Neural progenitor cell (in vitro differentiated cells): ENCODE measurements at regions not wholly inside any gene's neighbourhood (a gene's known extent, or its start where the extent isn't known, plus 50 kb on each side); places are given as distances from the start of the nearest gene placed in this dataset.
"Not testable (repeated sequence)": the region's sequence is repeated elsewhere in the genome, so short reads cannot be mapped to it uniquely, and the experiment has no call there.

Source experiments
- DNase-seq: peaks from one replicate; pipeline ENCODE4 v3.0.0-alpha.2; 2016; ENCODE audit warnings: low spot score
- H2AFZ ChIP-seq: fragments of 200-600 bp; sonication (generic); replicated peaks from 2 replicates; pipeline ENCODE4 v1.6.1; 2016; ENCODE audit warnings: antibody characterized with exemption
- H3F3A ChIP-seq: fragments of 200-600 bp; sonication (generic); 2 replicates; pipeline ENCODE4 v1.6.1; 2016; ENCODE audit warnings: antibody characterized with exemption, low read depth
- H3K27ac ChIP-seq: fragments of 200-600 bp; sonication (generic); 2 replicates; pipeline ENCODE4 v1.5.1; 2016; ENCODE audit warnings: mild to moderate bottlenecking
- H3K27me3 ChIP-seq: fragments of 200-600 bp; sonication (generic); 2 replicates; pipeline ENCODE4 v1.6.1; 2016; ENCODE audit warnings: mild to moderate bottlenecking, moderate library complexity
- H3K36me3 ChIP-seq: fragments of 200-600 bp; sonication (generic); 2 replicates; pipeline ENCODE4 v1.5.1; 2016
- H3K4me1 ChIP-seq: fragments of 200-600 bp; sonication (generic); 2 replicates; pipeline ENCODE4 v1.6.1; 2016; ENCODE audit warnings: mixed run types
- H3K4me2 ChIP-seq: fragments of 200-600 bp; sonication (generic); 2 replicates; pipeline ENCODE4 v1.6.1; 2016
- H3K4me3 ChIP-seq: fragments of 200-600 bp; sonication (generic); 2 replicates; pipeline ENCODE4 v1.5.1; 2016
- H3K79me2 ChIP-seq: fragments of 200-600 bp; sonication (generic); 2 replicates; pipeline ENCODE4 v1.6.1; 2016; ENCODE audit warnings: low read depth
- H3K9ac ChIP-seq: fragments of 200-600 bp; sonication (generic); 2 replicates; pipeline ENCODE4 v1.6.1; 2016
- H3K9me3 ChIP-seq: fragments of 200-600 bp; sonication (generic); 2 replicates; pipeline ENCODE4 v1.5.1; 2016; ENCODE audit warnings: low read depth
- H4K20me1 ChIP-seq: fragments of 200-600 bp; sonication (generic); 2 replicates; pipeline ENCODE4 v1.6.1; 2016; ENCODE audit warnings: low read depth
- H3K27ac Mint-ChIP-seq: 3 replicates; pipeline ENCODE4 v1.8.0; 2021; ENCODE audit warnings: mixed read lengths
- H3K27me3 Mint-ChIP-seq: 2 replicates; pipeline ENCODE4 v1.8.0; 2022; ENCODE audit warnings: low read depth, mild to moderate bottlenecking, inconsistent platforms, moderate library complexity, mixed read lengths; ENCODE audit not compliant: insufficient read depth
- H3K36me3 Mint-ChIP-seq: 3 replicates; pipeline ENCODE4 v1.8.0; 2021; ENCODE audit warnings: mixed read lengths
- H3K4me1 Mint-ChIP-seq: 3 replicates; pipeline ENCODE4 v1.8.0; 2021; ENCODE audit warnings: mixed read lengths
- H3K4me3 Mint-ChIP-seq: 3 replicates; pipeline ENCODE4 v1.8.0; 2021; ENCODE audit warnings: mild to moderate bottlenecking, moderate library complexity, mixed read lengths
- H3K9me3 Mint-ChIP-seq: 3 replicates; pipeline ENCODE4 v1.8.0; 2020; ENCODE audit warnings: mixed read lengths
- EZH2 ChIP-seq: fragments of 200-600 bp; sonication (generic); IDR thresholded peaks from 2 replicates; pipeline ENCODE4 v1.6.1; 2017; ENCODE audit warnings: antibody characterized with exemption, mild to moderate bottlenecking, moderate library complexity
- EZH2phosphoT487 ChIP-seq: fragments of 200-600 bp; sonication (generic); IDR thresholded peaks from 2 replicates; pipeline ENCODE4 v1.6.1; 2017; ENCODE audit warnings: antibody characterized with exemption
- TF ChIP-seq, protein P1 (sequence below): fragments of 200-600 bp; sonication (generic); IDR thresholded peaks from 2 replicates; pipeline ENCODE4 v1.5.1; 2017; ENCODE audit warnings: antibody characterized with exemption, mild to moderate bottlenecking

DNA sequence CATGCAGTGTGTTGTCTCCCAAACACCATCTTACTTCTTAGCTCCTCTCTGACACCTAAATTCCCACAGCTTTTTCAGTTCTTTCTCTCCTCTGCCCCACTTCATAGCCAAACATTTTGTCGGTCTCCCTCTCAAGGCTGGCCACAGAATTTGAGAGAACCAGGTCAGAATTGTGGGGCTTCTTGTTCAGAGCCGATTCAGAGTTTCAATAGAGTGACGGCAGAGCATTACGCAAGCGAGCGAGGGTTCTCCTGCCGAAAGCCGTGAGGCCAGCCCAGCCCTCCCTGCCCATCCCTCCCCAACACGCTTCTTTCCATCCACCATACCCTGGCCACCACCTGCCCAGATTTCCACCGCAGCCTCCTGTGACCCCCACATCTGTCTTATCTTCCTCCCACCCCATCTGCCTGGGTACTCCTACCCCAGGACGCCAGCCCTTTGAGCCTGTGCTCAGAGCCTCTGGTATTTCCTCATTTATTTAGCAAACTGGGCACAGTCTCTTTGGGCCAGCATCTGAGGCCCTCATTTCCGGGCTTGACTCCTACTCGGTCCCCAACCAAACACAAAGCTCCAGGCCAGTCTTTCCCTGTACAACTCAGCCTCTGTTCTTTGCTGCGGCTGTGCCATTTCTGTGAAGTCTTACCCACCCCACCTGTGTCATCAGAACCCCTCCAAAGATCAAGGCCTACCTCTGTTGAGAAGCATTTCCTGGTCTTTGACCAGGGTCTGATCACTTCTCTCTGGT, 70.0 kb upstream of the MAP4K4 start:
- TF ChIP-seq, protein P1, sequence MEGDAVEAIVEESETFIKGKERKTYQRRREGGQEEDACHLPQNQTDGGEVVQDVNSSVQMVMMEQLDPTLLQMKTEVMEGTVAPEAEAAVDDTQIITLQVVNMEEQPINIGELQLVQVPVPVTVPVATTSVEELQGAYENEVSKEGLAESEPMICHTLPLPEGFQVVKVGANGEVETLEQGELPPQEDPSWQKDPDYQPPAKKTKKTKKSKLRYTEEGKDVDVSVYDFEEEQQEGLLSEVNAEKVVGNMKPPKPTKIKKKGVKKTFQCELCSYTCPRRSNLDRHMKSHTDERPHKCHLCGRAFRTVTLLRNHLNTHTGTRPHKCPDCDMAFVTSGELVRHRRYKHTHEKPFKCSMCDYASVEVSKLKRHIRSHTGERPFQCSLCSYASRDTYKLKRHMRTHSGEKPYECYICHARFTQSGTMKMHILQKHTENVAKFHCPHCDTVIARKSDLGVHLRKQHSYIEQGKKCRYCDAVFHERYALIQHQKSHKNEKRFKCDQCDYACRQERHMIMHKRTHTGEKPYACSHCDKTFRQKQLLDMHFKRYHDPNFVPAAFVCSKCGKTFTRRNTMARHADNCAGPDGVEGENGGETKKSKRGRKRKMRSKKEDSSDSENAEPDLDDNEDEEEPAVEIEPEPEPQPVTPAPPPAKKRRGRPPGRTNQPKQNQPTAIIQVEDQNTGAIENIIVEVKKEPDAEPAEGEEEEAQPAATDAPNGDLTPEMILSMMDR: no peak
- TF ChIP-seq EZH2: no peak
- no peak for TF ChIP-seq EZH2phosphoT487
- peaks cover 8% of the 10 kb centered on the region for H3K4me1 Mint-ChIP-seq
- no peak for DNase-seq
- Histone ChIP-seq H2AFZ (no peak overlapping the region), H3K27me3 (no peaks in the 10 kb centered on the region), H4K20me1 (no peaks in the 10 kb centered on the region), H3K36me3 (no peaks in the 10 kb centered on the region), H3K4me3 (no peak overlapping the region), H3K9me3 (no peaks in the 10 kb centered on the region), H3K79me2 (no peaks in the 10 kb centered on the region), H3K4me1 (no peaks in the 10 kb centered on the region), H3K9ac (no peak overlapping the region), H3F3A (no peaks in the 10 kb centered on the region), H3K4me2 (no peak overlapping the region), H3K27ac (no peak overlapping the region)
- peaks cover 8% of the 10 kb centered on the region for H3K9me3 Mint-ChIP-seq
- H3K27me3 Mint-ChIP-seq: no peaks in the 10 kb centered on the region
- no peaks in the 10 kb centered on the region for H3K36me3 Mint-ChIP-seq
- no peak overlapping the region for H3K4me3 Mint-ChIP-seq
- no peak overlapping the region for H3K27ac Mint-ChIP-seq

DNA sequence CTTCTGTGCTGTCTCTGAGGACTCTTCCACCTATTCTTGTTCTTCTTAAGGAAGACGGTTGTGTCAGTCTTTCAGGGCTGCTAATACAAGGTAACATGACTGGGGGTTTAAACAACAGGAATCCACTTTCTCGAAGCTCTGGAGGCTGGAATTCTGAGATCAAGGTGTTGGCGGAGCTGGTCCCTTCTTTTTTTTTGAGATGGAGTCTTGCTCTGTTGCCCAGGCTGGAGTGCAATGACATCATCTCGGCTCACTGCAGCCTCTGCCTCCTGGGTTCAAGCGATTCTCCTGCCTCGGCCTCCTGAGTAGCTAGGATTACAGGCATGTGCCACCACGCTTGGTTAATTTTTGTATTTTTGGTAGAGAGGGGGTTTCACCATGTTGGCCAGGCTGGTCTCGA, 71.7 kb upstream of the MAP4K4 start:
- not testable (repeated sequence) for H2AFZ ChIP-seq, H3K9me3 ChIP-seq, H3K36me3 ChIP-seq, H3K27ac ChIP-seq, H3K4me2 ChIP-seq, H4K20me1 ChIP-seq, H3K27me3 ChIP-seq, H3K27ac Mint-ChIP-seq, H3K9ac ChIP-seq, H3K4me1 Mint-ChIP-seq, H3K4me1 ChIP-seq, DNase-seq, H3K79me2 ChIP-seq, H3K36me3 Mint-ChIP-seq, H3K9me3 Mint-ChIP-seq, H3K4me3 ChIP-seq, H3K4me3 Mint-ChIP-seq, H3K27me3 Mint-ChIP-seq, H3F3A ChIP-seq

DNA sequence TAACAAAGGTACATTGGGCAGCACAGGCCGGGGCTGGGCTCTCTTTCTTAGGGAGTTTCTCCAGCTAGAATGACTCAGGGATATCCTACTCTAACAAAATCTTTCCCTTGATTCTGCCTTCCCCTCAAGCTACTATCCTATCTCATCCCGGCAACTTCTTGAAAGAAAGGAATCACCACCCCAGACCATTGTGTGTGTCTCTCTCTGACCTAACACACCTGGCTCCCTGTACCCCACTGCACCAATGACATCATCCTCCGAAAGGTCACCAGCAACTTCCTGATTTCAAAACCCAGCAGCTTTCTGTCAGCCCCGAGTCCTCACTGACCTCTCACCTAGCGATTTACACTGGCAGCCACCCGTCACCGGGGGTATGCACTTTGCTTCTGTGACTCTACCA, 72.1 kb upstream of the MAP4K4 start:
- no peaks in the 10 kb centered on the region for H4K20me1 ChIP-seq
- no peaks in the 10 kb centered on the region for H3K36me3 ChIP-seq
- Mint-ChIP-seq H3K4me3 (no peak overlapping the region), H3K27me3 (no peaks in the 10 kb centered on the region), H3K9me3 (peaks cover 8% of the 10 kb centered on the region), H3K27ac (no peak overlapping the region), H3K4me1 (peaks cover 8% of the 10 kb centered on the region), H3K36me3 (no peaks in the 10 kb centered on the region)
- no peak overlapping the region for H3K4me2 ChIP-seq
- no peak overlapping the region for H2AFZ ChIP-seq
- H3K9me3 ChIP-seq: no peaks in the 10 kb centered on the region
- no peak overlapping the region for H3K27ac ChIP-seq
- TF ChIP-seq, protein P1: no peak
- no peak for DNase-seq
- no peaks in the 10 kb centered on the region for H3F3A ChIP-seq
- no peaks in the 10 kb centered on the region for H3K79me2 ChIP-seq
- no peak overlapping the region for H3K9ac ChIP-seq
- H3K4me1 ChIP-seq: no peaks in the 10 kb centered on the region
- no peak overlapping the region for H3K4me3 ChIP-seq
- no peaks in the 10 kb centered on the region for H3K27me3 ChIP-seq

DNA sequence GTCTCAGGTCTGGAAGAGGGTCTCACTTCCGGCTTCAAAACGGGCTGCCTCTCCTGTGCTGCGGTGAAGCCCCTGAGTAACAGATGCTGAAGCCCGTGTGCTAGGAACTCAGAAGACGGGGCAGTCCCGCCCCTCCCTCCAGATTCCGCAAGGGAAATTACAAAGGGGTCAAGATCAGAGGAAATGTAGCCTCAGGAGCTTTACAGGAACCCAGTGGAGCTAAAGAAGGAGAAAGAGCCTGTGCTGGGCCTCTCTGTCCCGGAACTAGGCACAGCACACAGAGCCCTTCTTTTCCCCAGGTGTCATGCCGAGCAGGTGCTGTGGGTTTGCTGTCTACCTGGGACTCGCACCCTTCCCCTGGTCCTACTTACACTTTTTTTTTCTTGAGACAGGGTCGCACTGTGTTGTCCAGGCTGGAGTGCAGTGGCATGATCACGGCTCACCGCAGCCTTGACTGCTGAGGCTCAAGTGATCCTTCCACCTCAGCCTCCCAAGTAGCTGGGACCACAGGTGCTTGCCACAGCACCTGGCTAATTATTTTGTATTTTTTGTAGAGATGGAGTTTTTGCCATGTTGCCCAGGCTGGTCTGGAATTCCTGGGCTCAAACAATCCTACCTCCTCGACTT, 72.7 kb upstream of the MAP4K4 start:
- Mint-ChIP-seq H3K27ac (no peak overlapping the region), H3K4me3 (no peak overlapping the region), H3K27me3 (no peaks in the 10 kb centered on the region), H3K4me1 (peaks cover 8% of the 10 kb centered on the region), H3K9me3 (peaks cover 8% of the 10 kb centered on the region), H3K36me3 (no peaks in the 10 kb centered on the region)
- no peaks in the 10 kb centered on the region for H3K27me3 ChIP-seq
- no peak overlapping the region for H3K4me3 ChIP-seq
- no peaks in the 10 kb centered on the region for H3F3A ChIP-seq
- H3K4me1 ChIP-seq: no peaks in the 10 kb centered on the region
- H3K27ac ChIP-seq: no peak overlapping the region
- TF ChIP-seq EZH2phosphoT487 (no peak), EZH2 (no peak)
- TF ChIP-seq, protein P1: no peak
- H4K20me1 ChIP-seq: no peaks in the 10 kb centered on the region
- H3K9me3 ChIP-seq: no peaks in the 10 kb centered on the region
- no peaks in the 10 kb centered on the region for H3K36me3 ChIP-seq
- no peaks in the 10 kb centered on the region for H3K79me2 ChIP-seq
- no peak overlapping the region for H3K4me2 ChIP-seq
- no peak for DNase-seq
- no peak overlapping the region for H2AFZ ChIP-seq
- H3K9ac ChIP-seq: no peak overlapping the region
